PC-9 (cell line): ENCODE measurements at regions not wholly inside any gene's neighbourhood (a gene's known extent, or its start where the extent isn't known, plus 50 kb on each side); places are given as distances from the start of the nearest gene placed in this dataset.
A peak's percentile ranks its signal among the peaks of the same experiment; 100 is the strongest.

Source experiments
- BruUV-seq: library from RNA; stranded (reverse); fragments of 400-500 nt; replicated peaks from 2 replicates; lab custom pipeline; 2021; lab: Mats Ljungman, UMichigan
- CTCF ChIA-PET: fragments of 300-600 bp; sonication (Branson Sonifier 250); formaldehyde crosslinking; loops from one replicate; lab custom pipeline; 2022; ENCODE audit warnings: antibody characterized with exemption; lab: Charles Lee
- POLR2A ChIA-PET: fragments of 300-600 bp; sonication (Branson Sonifier 250); formaldehyde crosslinking; loops from one replicate; lab custom pipeline; 2022; ENCODE audit warnings: antibody characterized with exemption; ENCODE audit not compliant: unreplicated experiment; lab: Charles Lee
- DNase-seq, 2 experiments: peaks; one replicate each; pipeline versions ENCODE4 v3.0.0 to v3.0.0-alpha.2; 2015 to 2022; ENCODE audit warnings: mixed read lengths in 1 of 2
- H2AFZ ChIP-seq: fragments of 200-600 bp; sonication (generic); 2 replicates; pipeline ENCODE4 v1.8.1; 2017; ENCODE audit warnings: antibody characterized with exemption
- H3F3A ChIP-seq: fragments of 200-600 bp; sonication (generic); 2 replicates; pipeline ENCODE4 v1.8.1; 2017; ENCODE audit warnings: antibody characterized with exemption, mild to moderate bottlenecking, low read depth; ENCODE audit not compliant: insufficient read depth
- H3K27ac ChIP-seq: fragments of 200-600 bp; sonication (generic); 2 replicates; pipeline ENCODE4 v1.6.1; 2016; ENCODE audit warnings: mixed run types
- H3K27me3 ChIP-seq: fragments of 200-600 bp; sonication (generic); 2 replicates; pipeline ENCODE4 v1.6.1; 2016; ENCODE audit warnings: low read depth, mixed run types; ENCODE audit not compliant: insufficient read depth
- H3K36me3 ChIP-seq: fragments of 200-600 bp; sonication (generic); 2 replicates; pipeline ENCODE4 v1.6.1; 2016; ENCODE audit warnings: low read depth, mixed run types
- H3K4me1 ChIP-seq: fragments of 200-600 bp; sonication (generic); replicated peaks from 2 replicates; pipeline ENCODE4 v1.6.1; 2016; ENCODE audit warnings: mixed run types; ENCODE audit not compliant: insufficient read depth
- H3K4me2 ChIP-seq: fragments of 200-600 bp; sonication (generic); 2 replicates; pipeline ENCODE4 v1.6.1; 2017; ENCODE audit warnings: mixed run types
- H3K4me3 ChIP-seq: fragments of 200-600 bp; sonication (generic); 2 replicates; pipeline ENCODE4 v1.6.1; 2016; ENCODE audit warnings: mixed run types
- H3K79me2 ChIP-seq: fragments of 200-600 bp; sonication (generic); 2 replicates; pipeline ENCODE4 v1.6.1; 2017; ENCODE audit warnings: low read depth, mixed run types
- H3K9me2 ChIP-seq: fragments of 200-600 bp; sonication (generic); 2 replicates; pipeline ENCODE4 v1.8.1; 2017; ENCODE audit warnings: mild to moderate bottlenecking; ENCODE audit not compliant: insufficient read depth
- H3K9me3 ChIP-seq: fragments of 200-600 bp; sonication (generic); 2 replicates; pipeline ENCODE4 v1.8.1; 2016; ENCODE audit warnings: low read depth; ENCODE audit not compliant: insufficient read depth
- H4K20me1 ChIP-seq: fragments of 200-600 bp; sonication (generic); 2 replicates; pipeline ENCODE4 v1.8.1; 2017; ENCODE audit not compliant: insufficient read depth
- CTCF ChIP-seq: fragments of 200-600 bp; sonication (generic); conservative IDR thresholded peaks from 2 replicates; pipeline ENCODE4 v1.6.1; 2017; ENCODE audit warnings: mixed run types, antibody characterized with exemption, mild to moderate bottlenecking, moderate library complexity
- EZH2 ChIP-seq: fragments of 200-600 bp; sonication (generic); IDR thresholded peaks from 2 replicates; pipeline ENCODE4 v1.8.0; 2017; ENCODE audit warnings: antibody characterized with exemption, low read depth
- intact Hi-C: fragments of 100-400 bp; cut with micrococcal nuclease; formaldehyde crosslinking; loops from one replicate; pipeline ENCODE4 v1.10.0; 2022; ENCODE audit not compliant: unreplicated experiment

DNA sequence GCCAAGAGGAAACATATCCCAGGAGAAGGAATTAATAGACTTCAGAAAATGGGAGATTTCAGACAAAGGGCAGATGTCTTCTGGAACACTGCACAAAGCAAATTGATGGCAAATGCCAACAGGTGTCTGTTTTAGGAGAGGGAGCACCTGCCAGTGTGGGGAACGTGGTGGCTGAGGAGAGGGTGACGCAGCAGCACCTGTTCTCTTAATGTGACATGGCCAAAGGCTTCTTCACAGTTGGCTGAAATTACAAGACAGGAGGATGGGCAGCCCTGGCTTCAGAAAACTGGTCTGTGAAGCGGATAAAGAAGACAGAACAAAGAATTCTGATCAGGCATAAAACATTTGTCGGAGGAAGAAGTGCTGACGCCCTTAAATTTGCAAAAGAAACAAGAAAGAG is 178.7 kb upstream of the RUNX1 start:
- H3K27me3 ChIP-seq: no peaks in the 10 kb centered on the region
- ChIA-PET POLR2A (no interaction called here), CTCF (no interaction called here)
- no TSS peak for BruUV-seq
- no peaks in the 10 kb centered on the region for H3K9me3 ChIP-seq
- H3F3A ChIP-seq: peaks cover 31% of the 10 kb centered on the region; the same call in 1 of the 2 replicates
- H3K9me2 ChIP-seq: no peaks in the 10 kb centered on the region
- TF ChIP-seq EZH2 (no peak), CTCF (no peak)
- H2AFZ ChIP-seq: no peak overlapping the region
- H3K79me2 ChIP-seq: no peaks in the 10 kb centered on the region; the same call in 1 of the 2 replicates
- intact Hi-C loops: loop anchor here (2.0 to 10.0 kb wide), 4 partner anchors 29 to 273 kb away; no protein-coding TSS in a partner anchor
- no peaks in the 10 kb centered on the region for H4K20me1 ChIP-seq
- H3K4me1 ChIP-seq: peaks cover 85% of the 10 kb centered on the region
- DNase-seq: no peak
- peak overlapping the region; percentile 99 for H3K27ac ChIP-seq
- H3K4me2 ChIP-seq: no peak overlapping the region
- H3K4me3 ChIP-seq: no peak overlapping the region
- no peaks in the 10 kb centered on the region for H3K36me3 ChIP-seq

DNA sequence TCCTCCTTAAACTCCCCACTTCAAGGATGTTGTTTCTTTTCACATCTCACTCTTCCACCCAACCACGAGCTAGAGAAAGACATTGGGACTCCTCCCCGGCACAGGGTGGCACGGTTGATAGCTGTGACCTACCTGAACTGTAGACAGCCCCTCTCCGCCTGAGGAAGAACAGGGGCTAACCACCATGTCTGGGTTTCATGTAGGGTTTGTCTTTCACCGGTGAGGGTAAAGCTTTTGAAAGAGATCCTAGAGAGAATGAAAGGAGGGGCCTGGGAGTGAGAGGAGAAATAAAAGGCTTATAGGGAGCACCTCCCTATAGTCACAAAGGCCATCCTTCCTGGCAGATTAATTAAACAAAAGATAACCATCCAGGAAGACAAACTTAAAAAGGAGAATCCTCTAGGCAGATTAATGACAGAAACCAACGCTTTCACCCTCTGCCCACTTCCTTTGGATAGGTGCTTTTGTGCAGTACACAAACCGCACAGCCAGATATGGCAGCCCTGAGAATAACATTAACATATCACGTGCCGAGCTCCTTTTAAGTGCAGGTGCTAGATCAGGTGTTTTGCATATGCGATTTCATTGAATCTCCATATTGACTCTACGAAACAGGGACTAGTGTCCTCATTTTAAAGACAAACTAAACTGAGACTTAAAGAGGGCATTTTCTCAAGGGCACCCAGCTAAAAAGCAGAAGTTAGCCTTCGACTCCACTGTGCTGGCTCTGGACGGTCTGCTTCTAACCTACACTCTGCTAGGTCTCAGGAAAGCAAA is 178.1 kb upstream of the RUNX1 start:
- Histone ChIP-seq H3K9me2 (no peaks in the 10 kb centered on the region), H3K9me3 (no peaks in the 10 kb centered on the region), H3K27ac (peak overlapping the region; percentile 99), H3K27me3 (no peaks in the 10 kb centered on the region), H3K4me1 (peaks cover 85% of the 10 kb centered on the region), H2AFZ (no peak overlapping the region), H3K79me2 (no peaks in the 10 kb centered on the region; the same call in 1 of the 2 replicates), H3K36me3 (no peaks in the 10 kb centered on the region), H4K20me1 (no peaks in the 10 kb centered on the region), H3K4me3 (peak overlapping the region; percentile 13; the same call in 1 of the 2 replicates), H3F3A (peaks cover 33% of the 10 kb centered on the region), H3K4me2 (peak overlapping the region; percentile 67)
- ChIA-PET CTCF (no interaction called here), POLR2A (interaction anchor here (0.6 kb wide), 3 partner anchors 90 to 483 kb away, joined by 3 to 7 read pairs (median 3); no protein-coding TSS in a partner anchor)
- DNase-seq: no peak
- intact Hi-C loops: loop anchor here (1.0 to 10.0 kb wide), 5 partner anchors 10 to 272 kb away; no protein-coding TSS in a partner anchor
- TF ChIP-seq EZH2 (no peak), CTCF (no peak)
- BruUV-seq: no TSS peak

DNA sequence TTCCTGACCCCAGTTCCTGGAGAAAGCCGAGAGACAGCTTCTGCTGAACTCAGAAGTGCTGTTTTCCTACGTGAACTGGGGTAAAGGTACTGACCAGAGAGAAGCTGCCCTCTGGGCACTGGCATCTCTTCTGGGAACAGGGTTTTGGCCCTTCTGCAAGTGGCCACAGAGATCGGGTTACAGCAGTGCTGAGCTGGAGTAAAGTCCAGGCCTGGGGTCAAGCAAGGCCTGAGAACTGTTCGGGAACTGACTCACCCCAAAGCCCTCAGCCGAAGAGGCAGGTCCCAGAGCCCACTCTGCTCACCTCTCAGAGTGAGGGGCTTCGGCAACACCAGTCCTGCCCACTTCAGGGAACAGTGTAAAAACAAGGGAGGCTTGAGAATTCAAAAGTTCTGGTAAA is 177.2 kb upstream of the RUNX1 start:
- intact Hi-C loops: loop anchor here (1.0 to 10.0 kb wide), 5 partner anchors 9 to 272 kb away; no protein-coding TSS in a partner anchor
- peaks cover 81% of the 10 kb centered on the region for H3K4me1 ChIP-seq
- TF ChIP-seq CTCF: no peak
- no peak for TF ChIP-seq EZH2
- no peaks in the 10 kb centered on the region for H3K9me2 ChIP-seq
- ChIA-PET CTCF (interaction anchor here (0.5 to 0.9 kb wide), 2 partner anchors 88 to 331 kb away, joined by 3 to 4 read pairs; no protein-coding TSS in a partner anchor), POLR2A (interaction anchor here (0.5 to 0.6 kb wide), 2 partner anchors 88 to 482 kb away, joined by 3 read pairs; no protein-coding TSS in a partner anchor)
- peaks cover 35% of the 10 kb centered on the region for H3F3A ChIP-seq
- no peaks in the 10 kb centered on the region for H3K36me3 ChIP-seq
- H3K27me3 ChIP-seq: no peaks in the 10 kb centered on the region
- DNase-seq: peak; percentile 83 to 97
- no peaks in the 10 kb centered on the region for H3K9me3 ChIP-seq
- peak overlapping the region; percentile 76 for H3K4me2 ChIP-seq
- peak overlapping the region; percentile 99 for H3K27ac ChIP-seq
- no peaks in the 10 kb centered on the region; the same call in 1 of the 2 replicates for H3K79me2 ChIP-seq
- H4K20me1 ChIP-seq: no peaks in the 10 kb centered on the region
- H2AFZ ChIP-seq: no peak overlapping the region
- no TSS peak for BruUV-seq
- peak overlapping the region; percentile 13; the same call in 1 of the 2 replicates for H3K4me3 ChIP-seq
